ENCODE measurements at regions not wholly inside any gene's neighbourhood (a gene's known extent, or its start where the extent isn't known, plus 50 kb on each side); places are given as distances from the start of the nearest gene placed in this dataset.

- no peak overlapping the region for H3K4me3 ChIP-seq (ENCODE audit: control insufficient read depth in 2 of 3, extremely low read depth in 1 of 3, insufficient read depth in 2 of 3, low read depth in 1 of 3, low read length in 3 of 3)
- FAIRE-seq: no peak
- H3K27ac ChIP-seq (ENCODE audit: control insufficient read depth, insufficient read depth, low read length): no peak overlapping the region
- H3K9ac ChIP-seq (ENCODE audit: control insufficient read depth, extremely low read depth, insufficient read depth, low read length): no peak overlapping the region
- dilution Hi-C loops (cut with MboI; ENCODE audit: extremely low pct_ligation_motif_present, low sequenced_read_pairs): no loop called here
- peaks cover 9% of the 10 kb centered on the region for H3K9me3 ChIP-seq (ENCODE audit: control insufficient read depth, low read depth, low read length)
- peaks cover 6% of the 10 kb centered on the region for H3K4me1 ChIP-seq (ENCODE audit: control insufficient read depth, extremely low read depth, insufficient read depth, low read length)
- no peak overlapping the region for H3K4me2 ChIP-seq (ENCODE audit: control insufficient read depth, extremely low read depth, insufficient read depth, low read depth, low read length)
- H3K79me2 ChIP-seq (ENCODE audit: control insufficient read depth, insufficient read depth, low read length): no peaks in the 10 kb centered on the region
- peaks cover 11% of the 10 kb centered on the region for H3K27me3 ChIP-seq (ENCODE audit: control insufficient read depth, extremely low read depth, insufficient read depth, low read length)
- no peak overlapping the region for H2AFZ ChIP-seq (ENCODE audit: control insufficient read depth, low read length)
- H3K36me3 ChIP-seq (ENCODE audit: control insufficient read depth in 2 of 2, extremely low read depth in 1 of 2, insufficient read depth in 2 of 2, low read length in 2 of 2): no peaks in the 10 kb centered on the region
- DNase-seq (ENCODE audit: low read depth, low spot score): no peak
- TF ChIP-seq CTCF (optimal IDR thresholded peaks at IDR 0.05 in 1 of 3, IDR thresholded peaks at IDR 0.05 in 1 of 3, conservative IDR thresholded peaks at IDR 0.05 in 1 of 3; ENCODE audit: extremely low read depth in 1 of 3, insufficient read depth in 2 of 3, low read length in 3 of 3) (no peak), EZH2 (IDR thresholded peaks at IDR 0.05; ENCODE audit: low read length) (no peak)
- no peaks in the 10 kb centered on the region for H3K9me1 ChIP-seq (ENCODE audit: control insufficient read depth, extremely low read depth, insufficient read depth, low read length)
- no peaks in the 10 kb centered on the region for H4K20me1 ChIP-seq (ENCODE audit: control insufficient read depth, extremely low read depth, insufficient read depth, low read length)
Observed at GRCh38 chr5:73384861-73385260, 63.7 kb downstream of the FOXD1 start.

- no peaks in the 10 kb centered on the region for H4K20me1 ChIP-seq (ENCODE audit: control insufficient read depth, extremely low read depth, insufficient read depth, low read length)
- TF ChIP-seq EZH2 (IDR thresholded peaks at IDR 0.05; ENCODE audit: low read length) (no peak), CTCF (optimal IDR thresholded peaks at IDR 0.05 in 1 of 3, IDR thresholded peaks at IDR 0.05 in 1 of 3, conservative IDR thresholded peaks at IDR 0.05 in 1 of 3; ENCODE audit: extremely low read depth in 1 of 3, insufficient read depth in 2 of 3, low read length in 3 of 3) (no peak)
- FAIRE-seq: no peak
- no peak overlapping the region for H2AFZ ChIP-seq (ENCODE audit: control insufficient read depth, low read length)
- dilution Hi-C loops (cut with MboI; ENCODE audit: extremely low pct_ligation_motif_present, low sequenced_read_pairs): no loop called here
- no peaks in the 10 kb centered on the region for H3K4me1 ChIP-seq (ENCODE audit: control insufficient read depth, extremely low read depth, insufficient read depth, low read length)
- H3K4me3 ChIP-seq (ENCODE audit: control insufficient read depth in 2 of 3, extremely low read depth in 1 of 3, insufficient read depth in 2 of 3, low read depth in 1 of 3, low read length in 3 of 3): no peak overlapping the region
- no peak overlapping the region for H3K27ac ChIP-seq (ENCODE audit: control insufficient read depth, insufficient read depth, low read length)
- H3K79me2 ChIP-seq (ENCODE audit: control insufficient read depth, insufficient read depth, low read length): no peaks in the 10 kb centered on the region
- peaks cover 11% of the 10 kb centered on the region for H3K27me3 ChIP-seq (ENCODE audit: control insufficient read depth, extremely low read depth, insufficient read depth, low read length)
- DNase-seq (ENCODE audit: low read depth, low spot score): no peak
- H3K9ac ChIP-seq (ENCODE audit: control insufficient read depth, extremely low read depth, insufficient read depth, low read length): no peak overlapping the region
- H3K36me3 ChIP-seq (ENCODE audit: control insufficient read depth in 2 of 2, extremely low read depth in 1 of 2, insufficient read depth in 2 of 2, low read length in 2 of 2): no peaks in the 10 kb centered on the region
- H3K9me1 ChIP-seq (ENCODE audit: control insufficient read depth, extremely low read depth, insufficient read depth, low read length): no peaks in the 10 kb centered on the region
- H3K9me3 ChIP-seq (ENCODE audit: control insufficient read depth, low read depth, low read length): peaks cover 9% of the 10 kb centered on the region
- H3K4me2 ChIP-seq (ENCODE audit: control insufficient read depth, extremely low read depth, insufficient read depth, low read depth, low read length): no peak overlapping the region
Observed at GRCh38 chr5:73382401-73382740, 66.2 kb downstream of the FOXD1 start.
